Activated CD8-positive, alpha-beta T cell treated with anti-CD3 and anti-CD28 coated beads, Interleukin-2, amount 10 ng/mL, durations not matched to agents 7 days and 5 days (primary cell): ENCODE measurements at regions not wholly inside any gene's neighbourhood (a gene's known extent, or its start where the extent isn't known, plus 50 kb on each side); places are given as distances from the start of the nearest gene placed in this dataset.
"Not testable (repeated sequence)": the region's sequence is repeated elsewhere in the genome, so short reads cannot be mapped to it uniquely, and the experiment has no call there.

Experiments used
- ATAC-seq: fragments of 150-1000 bp; cut with Tn5 transposase; one replicate; pipeline ENCODE4 v1.10.0; 2021; ENCODE audit warnings: moderate library complexity
- CTCF ChIA-PET: fragments of 350-600 bp; sonication (Branson Sonifier 250); formaldehyde crosslinking; loops from one replicate; lab custom pipeline; 2021; ENCODE audit warnings: antibody characterized with exemption; lab: Charles Lee
- POLR2A ChIA-PET: fragments of 350-600 bp; sonication (Branson Sonifier 250); formaldehyde crosslinking; loops from one replicate; lab custom pipeline; 2021; ENCODE audit warnings: antibody characterized with exemption; lab: Charles Lee
- DNase-seq: peaks from one replicate; pipeline ENCODE4 v3.0.0-alpha.2; 2020
- H3K27ac Mint-ChIP-seq: one replicate; pipeline ENCODE4 v1.8.0; 2021; ENCODE audit warnings: mild to moderate bottlenecking, mixed read lengths
- H3K27me3 Mint-ChIP-seq: one replicate; pipeline ENCODE4 v1.8.0; 2021; ENCODE audit warnings: low read depth, mixed read lengths
- H3K36me3 Mint-ChIP-seq: one replicate; pipeline ENCODE4 v1.8.0; 2021; ENCODE audit warnings: low read depth, mixed read lengths
- H3K4me1 Mint-ChIP-seq: one replicate; pipeline ENCODE4 v1.8.0; 2021; ENCODE audit warnings: low read depth, mixed read lengths
- H3K4me3 Mint-ChIP-seq: one replicate; pipeline ENCODE4 v1.8.0; 2021; ENCODE audit warnings: mild to moderate bottlenecking, mixed read lengths
- H3K9me3 Mint-ChIP-seq: one replicate; pipeline ENCODE4 v1.8.0; 2022; ENCODE audit warnings: mixed read lengths; ENCODE audit not compliant: insufficient read depth

DNA sequence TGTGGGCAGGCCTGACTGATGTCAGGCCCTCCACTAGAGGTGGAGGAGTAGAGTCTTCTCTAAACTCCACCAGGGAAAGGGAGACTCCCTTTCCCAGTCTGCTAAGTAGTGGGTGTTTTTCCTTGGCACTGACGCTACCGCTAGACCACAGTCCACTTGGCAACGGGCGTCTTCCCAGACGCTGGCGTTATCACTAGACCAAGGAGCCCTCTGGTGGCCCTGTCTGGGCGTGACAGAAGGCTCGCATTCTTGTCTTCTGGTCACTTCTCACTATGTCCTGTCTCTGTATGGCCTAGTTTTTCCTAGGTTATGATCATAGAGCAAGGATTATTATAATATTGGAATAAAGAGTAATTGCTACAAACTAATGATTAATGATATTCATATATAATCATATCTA lies 252.1 kb downstream of the TRIML1 start:
- H3K9me3 Mint-ChIP-seq, H3K27ac Mint-ChIP-seq, DNase-seq, H3K36me3 Mint-ChIP-seq, CTCF ChIA-PET, H3K4me3 Mint-ChIP-seq, H3K4me1 Mint-ChIP-seq, H3K27me3 Mint-ChIP-seq, POLR2A ChIA-PET, ATAC-seq: not testable (repeated sequence)

DNA sequence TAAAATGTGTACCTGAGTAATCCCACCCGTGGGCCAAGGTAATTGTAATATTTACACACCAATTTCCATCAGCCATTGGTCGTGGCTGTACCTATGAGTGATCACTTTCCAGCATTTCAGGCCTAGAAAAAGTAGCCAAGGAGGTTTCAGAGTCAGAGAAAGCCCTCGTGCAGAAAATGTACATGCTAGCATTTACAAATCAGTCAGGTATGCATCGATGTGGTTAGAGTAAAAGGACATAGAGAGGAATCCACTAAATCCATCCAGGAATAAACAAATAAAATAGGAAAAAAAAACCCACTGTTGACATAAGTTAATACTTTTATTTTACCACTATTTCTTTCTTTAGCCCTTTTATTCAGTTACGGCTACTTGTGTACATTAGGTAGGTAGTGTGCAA lies 256.8 kb downstream of the TRIML1 start:
- H3K9me3 Mint-ChIP-seq = peaks cover 5% of the 10 kb centered on the region
- H3K36me3 Mint-ChIP-seq = no peaks in the 10 kb centered on the region
- no peak overlapping the region for H3K27ac Mint-ChIP-seq
- CTCF ChIA-PET = no interaction called here
- H3K4me3 Mint-ChIP-seq = no peak overlapping the region
- H3K27me3 Mint-ChIP-seq = no peaks in the 10 kb centered on the region
- no peaks in the 10 kb centered on the region for H3K4me1 Mint-ChIP-seq
- POLR2A ChIA-PET = no interaction called here
- ATAC-seq (no peak), DNase-seq (no peak)

- Mint-ChIP-seq H3K36me3 (no peaks in the 10 kb centered on the region), H3K4me1 (no peaks in the 10 kb centered on the region), H3K4me3 (no peak overlapping the region), H3K27me3 (no peaks in the 10 kb centered on the region), H3K9me3 (peaks cover 10% of the 10 kb centered on the region), H3K27ac (no peak overlapping the region)
- DNase-seq (no peak), ATAC-seq (no peak)
- ChIA-PET POLR2A (no interaction called here), CTCF (no interaction called here)
Measured at GRCh38 chr4:188399834-188400233, 260.6 kb downstream of the TRIML1 start.

GRCh38 chr4:188400451-188400850 lies 261.2 kb downstream of the TRIML1 start:
- no peaks in the 10 kb centered on the region for H3K4me1 Mint-ChIP-seq
- POLR2A ChIA-PET = no interaction called here
- H3K27ac Mint-ChIP-seq = no peak overlapping the region
- H3K36me3 Mint-ChIP-seq = no peaks in the 10 kb centered on the region
- DNase-seq = no peak
- CTCF ChIA-PET = no interaction called here
- peaks cover 10% of the 10 kb centered on the region for H3K9me3 Mint-ChIP-seq
- ATAC-seq = no peak
- H3K4me3 Mint-ChIP-seq = no peak overlapping the region
- H3K27me3 Mint-ChIP-seq = no peaks in the 10 kb centered on the region

DNA sequence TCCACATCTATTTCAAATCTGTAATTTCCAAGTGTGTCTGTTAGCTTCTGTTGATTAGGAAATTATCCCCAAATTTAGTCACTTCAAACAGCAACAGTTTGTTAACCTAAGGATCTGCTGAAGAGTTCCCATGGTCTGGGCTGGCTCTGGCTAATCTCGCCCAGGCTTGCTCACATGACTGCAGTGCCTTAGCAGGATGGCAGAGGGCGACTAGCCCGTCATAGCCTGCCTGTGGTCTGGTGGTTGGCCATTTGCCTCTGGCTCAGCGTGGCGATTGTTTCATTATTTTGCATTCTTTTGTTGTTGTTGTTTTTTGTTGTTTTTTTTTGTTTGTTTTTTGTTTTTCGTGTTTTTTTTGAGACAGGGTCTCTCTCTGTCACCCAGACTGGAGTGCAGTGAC lies 264.0 kb downstream of the TRIML1 start:
- no peak for DNase-seq
- ChIA-PET POLR2A (no interaction called here), CTCF (no interaction called here)
- peaks cover 5% of the 10 kb centered on the region for H3K9me3 Mint-ChIP-seq
- no peak overlapping the region for H3K4me3 Mint-ChIP-seq
- H3K4me1 Mint-ChIP-seq = no peaks in the 10 kb centered on the region
- ATAC-seq = no peak
- no peak overlapping the region for H3K27ac Mint-ChIP-seq
- H3K36me3 Mint-ChIP-seq = no peaks in the 10 kb centered on the region
- H3K27me3 Mint-ChIP-seq = no peaks in the 10 kb centered on the region

GRCh38 chr4:188405071-188405835 lies 266.0 kb downstream of the TRIML1 start:
- CTCF ChIA-PET, H3K27ac Mint-ChIP-seq, H3K4me1 Mint-ChIP-seq, ATAC-seq, H3K4me3 Mint-ChIP-seq, H3K27me3 Mint-ChIP-seq, DNase-seq, H3K36me3 Mint-ChIP-seq, POLR2A ChIA-PET, H3K9me3 Mint-ChIP-seq: not testable (repeated sequence)

- ATAC-seq (no peak), DNase-seq (no peak)
- ChIA-PET CTCF (no interaction called here), POLR2A (no interaction called here)
- Mint-ChIP-seq H3K4me3 (no peak overlapping the region), H3K36me3 (no peaks in the 10 kb centered on the region), H3K4me1 (no peaks in the 10 kb centered on the region), H3K27ac (no peak overlapping the region), H3K27me3 (no peaks in the 10 kb centered on the region), H3K9me3 (peaks cover 13% of the 10 kb centered on the region)
Measured at GRCh38 chr4:188408244-188409030, 269.2 kb downstream of the TRIML1 start.

DNA sequence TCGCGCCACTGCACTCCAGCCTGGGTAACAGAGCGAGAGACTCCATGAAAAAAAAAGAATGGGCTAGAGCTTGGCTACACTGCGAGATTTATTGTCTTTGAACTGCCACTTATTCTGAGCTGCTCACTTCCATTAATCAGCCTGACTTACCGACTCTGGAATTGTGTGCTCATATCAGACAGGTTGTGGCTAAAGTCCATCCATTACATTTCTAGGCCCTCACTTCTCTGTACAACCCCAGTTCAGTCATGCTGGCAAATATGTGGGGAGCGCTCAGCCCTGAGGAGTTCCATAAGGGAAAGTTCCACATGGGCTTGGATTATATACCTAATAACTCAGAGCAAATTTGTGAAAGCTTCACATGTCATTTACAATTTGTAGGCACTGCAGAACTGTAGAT lies 270.6 kb downstream of the TRIML1 start:
- Mint-ChIP-seq H3K27me3 (no peaks in the 10 kb centered on the region), H3K4me1 (no peaks in the 10 kb centered on the region), H3K36me3 (no peaks in the 10 kb centered on the region), H3K27ac (no peak overlapping the region), H3K4me3 (no peak overlapping the region), H3K9me3 (peaks cover 9% of the 10 kb centered on the region)
- POLR2A ChIA-PET = no interaction called here
- DNase-seq = no peak
- CTCF ChIA-PET = no interaction called here
- no peak for ATAC-seq

- ATAC-seq (no peak), DNase-seq (no peak)
- Mint-ChIP-seq H3K36me3 (no peaks in the 10 kb centered on the region), H3K27me3 (no peaks in the 10 kb centered on the region), H3K4me3 (no peak overlapping the region), H3K9me3 (peaks cover 9% of the 10 kb centered on the region), H3K4me1 (no peaks in the 10 kb centered on the region), H3K27ac (no peak overlapping the region)
- CTCF ChIA-PET = no interaction called here
- POLR2A ChIA-PET = no interaction called here
Measured at GRCh38 chr4:188411805-188412204, 272.6 kb downstream of the TRIML1 start.

- H3K27ac Mint-ChIP-seq = no peak overlapping the region
- no peak overlapping the region for H3K4me3 Mint-ChIP-seq
- ATAC-seq (no peak), DNase-seq (no peak)
- H3K9me3 Mint-ChIP-seq = peaks cover 9% of the 10 kb centered on the region
- no peaks in the 10 kb centered on the region for H3K36me3 Mint-ChIP-seq
- POLR2A ChIA-PET = no interaction called here
- H3K27me3 Mint-ChIP-seq = no peaks in the 10 kb centered on the region
- CTCF ChIA-PET = no interaction called here
- no peaks in the 10 kb centered on the region for H3K4me1 Mint-ChIP-seq
Measured at GRCh38 chr4:188412499-188412898, 273.3 kb downstream of the TRIML1 start.

GRCh38 chr4:188414441-188414840 lies 275.2 kb downstream of the TRIML1 start:
- H3K27ac Mint-ChIP-seq = no peak overlapping the region
- H3K4me1 Mint-ChIP-seq = no peaks in the 10 kb centered on the region
- ATAC-seq = no peak
- H3K9me3 Mint-ChIP-seq = peaks cover 9% of the 10 kb centered on the region
- H3K27me3 Mint-ChIP-seq = no peaks in the 10 kb centered on the region
- no peak overlapping the region for H3K4me3 Mint-ChIP-seq
- ChIA-PET POLR2A (no interaction called here), CTCF (no interaction called here)
- no peak for DNase-seq
- H3K36me3 Mint-ChIP-seq = no peaks in the 10 kb centered on the region

DNA sequence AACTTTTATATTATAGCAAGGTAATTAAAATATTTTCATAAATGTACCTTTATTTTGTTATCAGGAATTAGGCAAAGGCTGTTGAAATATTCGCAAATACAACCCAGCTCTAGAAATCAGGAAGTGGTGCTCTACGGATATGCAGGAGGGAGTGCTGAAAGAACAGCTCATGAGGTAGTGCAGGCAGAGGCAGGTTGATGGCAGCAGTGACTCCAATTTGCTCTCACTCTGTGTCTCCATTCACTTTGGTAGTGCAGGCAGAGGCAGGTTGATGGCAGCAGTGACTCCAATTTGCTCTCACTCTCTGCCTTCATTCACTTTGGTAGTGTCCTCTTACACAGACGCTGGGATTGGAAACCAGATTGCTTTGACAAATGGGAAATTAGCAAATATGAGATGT lies 277.9 kb downstream of the TRIML1 start:
- H3K4me3 Mint-ChIP-seq = no peak overlapping the region
- no peaks in the 10 kb centered on the region for H3K36me3 Mint-ChIP-seq
- peaks cover 6% of the 10 kb centered on the region for H3K9me3 Mint-ChIP-seq
- H3K27ac Mint-ChIP-seq = no peak overlapping the region
- POLR2A ChIA-PET = no interaction called here
- DNase-seq = no peak
- H3K4me1 Mint-ChIP-seq = no peaks in the 10 kb centered on the region
- H3K27me3 Mint-ChIP-seq = no peaks in the 10 kb centered on the region
- ATAC-seq = no peak
- CTCF ChIA-PET = no interaction called here
